HG03025 (cell line): ENCODE measurements at regions not wholly inside any gene's neighbourhood (a gene's known extent, or its start where the extent isn't known, plus 50 kb on each side); places are given as distances from the start of the nearest gene placed in this dataset.

Experiments used
- ATAC-seq: cut with Tn5 transposase; IDR thresholded peaks from one replicate; pipeline ENCODE4 v1.9.1; 2021; ENCODE audit warnings: mild to moderate bottlenecking, moderate library complexity; ENCODE audit not compliant: unreplicated experiment, low FRiP score

DNA sequence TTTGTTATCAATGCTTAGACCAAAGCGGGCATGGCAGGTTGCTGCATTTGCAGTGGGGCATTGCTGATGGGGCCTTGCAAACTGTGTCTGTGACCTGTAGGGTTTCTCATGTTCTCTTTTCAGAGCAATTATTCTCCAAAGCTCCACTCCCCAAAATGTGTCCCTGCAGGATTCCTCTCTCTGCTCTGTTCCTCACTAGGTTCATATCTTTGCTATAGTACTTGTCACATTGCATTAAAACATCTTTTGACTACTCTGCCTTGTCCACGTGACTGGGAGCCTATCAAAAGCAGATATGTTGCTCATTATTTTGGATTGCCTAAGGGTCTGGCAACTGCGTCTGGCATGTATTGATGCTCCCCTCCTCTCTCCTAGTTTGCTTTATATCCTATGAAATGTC lies 177.7 kb upstream of the MID1 start:
- ATAC-seq = no peak

GRCh38 chrX:10800796-10801195 lies 180.4 kb upstream of the MID1 start:
- no peak for ATAC-seq

- no peak for ATAC-seq
Observed at GRCh38 chrX:10811111-10811510, 190.7 kb upstream of the MID1 start.

GRCh38 chrX:10813761-10814160 lies 193.4 kb upstream of the MID1 start:
- no peak for ATAC-seq

DNA sequence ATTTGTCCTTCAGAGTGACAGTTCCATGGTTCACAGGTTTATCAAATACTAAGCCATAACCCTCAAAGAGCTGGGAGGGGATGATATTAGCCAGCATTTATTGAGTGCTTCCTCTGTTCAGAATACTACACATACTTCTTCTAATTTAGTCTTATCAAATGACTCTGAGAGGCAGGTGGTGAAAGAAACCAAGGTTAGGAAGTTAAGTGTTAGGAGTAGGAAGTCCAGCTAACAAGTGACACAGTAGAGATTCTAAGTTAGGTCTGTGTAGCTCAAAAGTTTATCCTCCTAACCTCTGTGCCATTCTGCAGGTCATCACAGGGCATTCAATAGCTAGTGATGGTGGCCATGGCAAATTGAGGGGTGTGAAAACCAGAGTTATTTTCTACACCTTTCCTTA lies 198.3 kb upstream of the MID1 start:
- no peak for ATAC-seq

- no peak for ATAC-seq
Observed at GRCh38 chrX:10819973-10820372, 199.6 kb upstream of the MID1 start.

GRCh38 chrX:10821293-10821692 lies 200.9 kb upstream of the MID1 start:
- ATAC-seq = no peak

- ATAC-seq = no peak
Observed at GRCh38 chrX:10828036-10828435, 207.7 kb upstream of the MID1 start.

GRCh38 chrX:10828640-10829039 lies 208.3 kb upstream of the MID1 start:
- ATAC-seq = no peak

GRCh38 chrX:10831716-10832502 lies 211.5 kb upstream of the MID1 start:
- no peak for ATAC-seq

DNA sequence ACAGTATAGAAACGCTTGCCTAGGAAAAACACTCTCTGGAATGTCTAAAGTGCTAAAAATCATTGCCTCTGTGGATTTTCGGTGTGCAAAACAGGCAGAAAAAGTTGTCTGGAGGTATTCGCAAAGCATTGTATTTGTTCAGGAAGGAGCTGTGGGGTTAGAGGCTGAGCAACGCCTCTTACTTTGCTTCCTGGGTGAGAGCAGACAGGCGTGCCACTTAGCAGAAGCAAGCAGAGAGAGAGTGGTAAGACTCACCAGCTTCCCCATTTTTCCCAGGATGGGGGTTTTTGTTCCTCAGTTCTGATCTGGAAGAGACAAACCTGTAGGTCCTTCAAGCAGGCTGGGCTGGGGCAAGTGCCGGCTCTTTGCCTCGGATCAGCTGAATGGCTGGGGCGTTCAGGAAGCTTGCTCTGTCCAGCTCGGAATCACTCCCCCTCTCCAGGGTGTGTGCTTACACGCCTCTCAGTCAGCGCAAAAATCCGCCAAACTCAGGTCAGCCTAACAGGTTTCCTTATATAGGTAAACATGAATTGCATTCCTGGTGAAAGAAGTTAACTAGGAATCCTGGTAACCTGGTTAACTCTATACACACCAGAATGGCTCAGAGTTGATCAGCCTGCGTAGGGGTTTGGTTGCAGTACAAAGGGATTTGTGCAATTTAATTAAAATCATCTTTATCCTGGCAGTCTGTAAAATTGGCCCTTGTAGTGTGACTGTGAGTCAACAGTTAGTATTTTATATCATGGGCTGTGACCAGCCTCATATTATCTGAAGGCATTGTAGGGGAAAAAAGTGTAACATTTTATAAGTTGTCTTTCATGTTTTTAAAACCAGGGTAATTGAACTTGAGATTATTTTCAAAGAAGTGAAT lies 213.1 kb upstream of the MID1 start:
- ATAC-seq = no peak

GRCh38 chrX:10841579-10841978 lies 221.2 kb upstream of the MID1 start:
- ATAC-seq = no peak

GRCh38 chrX:10842646-10843045 lies 222.3 kb upstream of the MID1 start:
- no peak for ATAC-seq

- no peak for ATAC-seq
Observed at GRCh38 chrX:10847333-10847732, 226.9 kb upstream of the MID1 start.

GRCh38 chrX:10851809-10852208 lies 231.4 kb upstream of the MID1 start:
- ATAC-seq = no peak

GRCh38 chrX:10854594-10854993 lies 234.2 kb upstream of the MID1 start:
- no peak for ATAC-seq

DNA sequence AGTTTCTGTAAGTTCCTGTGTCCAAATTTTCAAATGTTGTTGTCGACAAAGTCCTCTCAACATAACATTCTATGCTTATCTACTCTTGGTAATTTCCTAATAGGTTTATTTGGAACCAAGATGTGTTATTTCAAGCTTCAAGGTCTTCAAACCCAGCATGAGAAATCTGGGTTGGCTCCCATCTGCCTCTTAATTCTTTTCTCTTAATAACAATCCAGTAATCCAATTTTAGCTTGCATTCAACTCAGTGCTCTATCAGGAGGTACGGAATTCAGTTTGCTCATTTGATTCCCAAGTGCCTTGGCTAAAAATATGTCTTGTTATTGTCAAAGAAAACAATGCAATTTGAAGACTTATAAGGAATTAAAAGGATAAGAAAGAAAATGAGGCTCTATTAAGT lies 235.5 kb upstream of the MID1 start:
- no peak for ATAC-seq

GRCh38 chrX:10856797-10857196 lies 236.4 kb upstream of the MID1 start:
- ATAC-seq = no peak

DNA sequence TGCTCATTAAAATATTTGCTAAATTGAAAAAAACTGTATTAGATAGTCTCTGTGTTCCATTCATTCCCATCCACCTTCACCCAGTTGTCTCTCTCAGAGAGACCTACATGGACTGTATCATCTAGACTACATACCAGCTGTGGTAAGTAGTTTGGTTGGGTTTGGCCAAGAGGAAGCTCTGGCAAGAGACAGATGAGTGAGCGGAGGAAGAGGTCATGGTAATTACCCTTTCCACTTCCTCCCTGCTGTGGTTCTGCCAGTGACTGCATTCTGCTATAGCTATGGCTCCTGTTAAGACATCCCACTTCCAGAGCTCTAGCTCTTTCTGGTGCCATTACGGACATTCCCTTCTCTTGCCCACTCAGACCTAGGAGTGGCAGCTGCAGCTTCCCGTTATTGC lies 239.0 kb upstream of the MID1 start:
- no peak for ATAC-seq

DNA sequence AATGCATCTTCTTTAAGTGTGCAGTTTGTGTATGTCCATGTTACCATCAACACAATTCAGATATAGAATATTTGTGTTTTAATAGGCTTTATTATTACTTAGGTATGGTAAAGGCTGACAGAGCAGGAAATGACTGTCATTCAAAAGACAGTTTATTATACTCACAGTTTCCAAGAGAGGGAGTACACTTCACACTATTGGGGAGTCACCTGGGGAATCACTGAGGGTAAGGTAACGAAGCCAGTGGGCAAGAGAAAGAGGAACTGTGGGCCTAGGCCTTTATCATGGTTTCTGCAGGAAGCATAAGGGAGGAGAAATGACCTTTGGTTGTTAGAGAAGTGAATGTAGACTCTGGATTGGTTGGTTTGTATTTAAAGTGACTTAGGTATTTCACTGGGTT lies 235.1 kb upstream of the HCCS start:
- ATAC-seq = peak; percentile 71

GRCh38 chrX:10882484-10882883 lies 228.6 kb upstream of the HCCS start:
- no peak for ATAC-seq

- no peak for ATAC-seq
Observed at GRCh38 chrX:10884246-10884645, 226.9 kb upstream of the HCCS start.
